ENCODE measurements at regions not wholly inside any gene's neighbourhood (a gene's known extent, or its start where the extent isn't known, plus 50 kb on each side); places are given as distances from the start of the nearest gene placed in this dataset.

DNA sequence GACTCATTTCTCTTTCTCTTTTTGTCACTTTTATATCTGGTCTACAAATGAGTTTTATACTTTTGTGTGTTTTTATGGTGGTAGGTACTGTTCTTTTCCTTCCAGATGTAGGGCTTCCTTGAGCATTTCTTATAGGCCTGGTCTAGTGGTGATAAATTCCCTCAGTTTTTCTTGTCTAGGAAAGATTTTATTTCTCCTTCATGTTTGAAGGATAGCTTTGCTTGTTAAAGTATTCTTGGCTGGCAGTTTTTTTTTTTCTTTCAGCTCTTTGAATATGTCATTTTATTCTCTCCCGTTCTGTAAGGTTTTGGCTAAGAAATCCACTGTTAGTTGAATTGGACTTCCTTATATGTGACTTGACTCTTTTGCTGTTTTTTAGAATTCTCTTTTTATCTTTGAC lies 292.7 kb downstream of the RPS24 start:
- peaks cover 22% of the 10 kb centered on the region for H3K36me3 Mint-ChIP-seq (ENCODE audit: unreplicated experiment)
- no peak overlapping the region for H3K27ac Mint-ChIP-seq (ENCODE audit: unreplicated experiment)
- TF ChIP-seq, protein P1, sequence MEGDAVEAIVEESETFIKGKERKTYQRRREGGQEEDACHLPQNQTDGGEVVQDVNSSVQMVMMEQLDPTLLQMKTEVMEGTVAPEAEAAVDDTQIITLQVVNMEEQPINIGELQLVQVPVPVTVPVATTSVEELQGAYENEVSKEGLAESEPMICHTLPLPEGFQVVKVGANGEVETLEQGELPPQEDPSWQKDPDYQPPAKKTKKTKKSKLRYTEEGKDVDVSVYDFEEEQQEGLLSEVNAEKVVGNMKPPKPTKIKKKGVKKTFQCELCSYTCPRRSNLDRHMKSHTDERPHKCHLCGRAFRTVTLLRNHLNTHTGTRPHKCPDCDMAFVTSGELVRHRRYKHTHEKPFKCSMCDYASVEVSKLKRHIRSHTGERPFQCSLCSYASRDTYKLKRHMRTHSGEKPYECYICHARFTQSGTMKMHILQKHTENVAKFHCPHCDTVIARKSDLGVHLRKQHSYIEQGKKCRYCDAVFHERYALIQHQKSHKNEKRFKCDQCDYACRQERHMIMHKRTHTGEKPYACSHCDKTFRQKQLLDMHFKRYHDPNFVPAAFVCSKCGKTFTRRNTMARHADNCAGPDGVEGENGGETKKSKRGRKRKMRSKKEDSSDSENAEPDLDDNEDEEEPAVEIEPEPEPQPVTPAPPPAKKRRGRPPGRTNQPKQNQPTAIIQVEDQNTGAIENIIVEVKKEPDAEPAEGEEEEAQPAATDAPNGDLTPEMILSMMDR (IDR thresholded peaks at IDR 0.05; ENCODE audit: partially characterized antibody, unreplicated experiment) = no peak
- H3K27me3 Mint-ChIP-seq (ENCODE audit: unreplicated experiment) = peaks cover 7% of the 10 kb centered on the region
- DNase-seq = no peak
- H3K9me3 Mint-ChIP-seq (ENCODE audit: unreplicated experiment) = peaks cover 10% of the 10 kb centered on the region
- no peaks in the 10 kb centered on the region for H3K4me1 Mint-ChIP-seq (ENCODE audit: low read depth, unreplicated experiment)
- H3K4me3 Mint-ChIP-seq (ENCODE audit: unreplicated experiment) = no peak overlapping the region

DNA sequence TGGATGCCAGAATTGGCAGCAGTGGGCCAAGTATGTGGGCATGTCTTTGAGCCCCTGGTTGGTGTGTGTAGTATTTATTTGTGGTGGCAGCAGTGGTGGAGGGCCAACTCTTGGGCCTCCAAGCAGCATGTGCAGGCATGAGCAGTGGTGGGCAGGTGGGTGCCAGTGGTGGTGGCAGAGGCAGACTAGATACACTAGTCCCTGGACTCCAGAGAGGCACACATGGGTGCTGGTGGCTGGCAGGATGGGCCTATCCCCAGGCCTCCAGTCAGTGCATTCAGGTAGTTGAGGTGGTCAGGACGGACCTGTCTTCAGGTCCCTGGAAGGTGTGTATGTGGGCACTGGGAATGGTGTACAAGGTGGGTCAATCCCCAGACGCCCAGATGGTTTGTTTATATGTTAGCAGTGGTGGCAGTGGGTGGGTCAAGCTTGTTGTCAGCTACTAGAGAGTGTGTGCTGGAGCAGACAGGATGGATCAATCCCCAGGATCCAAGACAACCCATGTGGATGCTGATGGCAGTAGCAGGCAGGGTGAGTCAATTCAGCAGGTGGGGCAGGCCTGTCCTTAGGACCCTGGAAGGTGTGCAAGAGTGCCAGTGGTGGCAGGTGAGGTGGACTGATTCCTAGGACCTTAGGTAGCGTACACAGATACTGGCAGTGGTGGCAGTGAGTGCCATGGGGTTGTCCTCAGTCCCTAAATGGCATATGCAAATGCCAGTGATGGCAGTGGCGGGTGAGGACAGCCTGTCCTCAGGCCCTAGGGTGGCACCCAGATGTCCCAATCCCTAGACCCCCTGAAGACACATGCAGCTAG lies 294.3 kb downstream of the RPS24 start:
- Mint-ChIP-seq H3K4me1 (ENCODE audit: low read depth, unreplicated experiment) (no peaks in the 10 kb centered on the region), H3K4me3 (ENCODE audit: unreplicated experiment) (no peak overlapping the region), H3K27ac (ENCODE audit: unreplicated experiment) (peak overlapping the region; percentile 49), H3K9me3 (ENCODE audit: unreplicated experiment) (peaks cover 10% of the 10 kb centered on the region), H3K27me3 (ENCODE audit: unreplicated experiment) (peaks cover 7% of the 10 kb centered on the region), H3K36me3 (ENCODE audit: unreplicated experiment) (peaks cover 22% of the 10 kb centered on the region)
- TF ChIP-seq, protein P1 (IDR thresholded peaks at IDR 0.05; ENCODE audit: partially characterized antibody, unreplicated experiment) = no peak
- DNase-seq = no peak

DNA sequence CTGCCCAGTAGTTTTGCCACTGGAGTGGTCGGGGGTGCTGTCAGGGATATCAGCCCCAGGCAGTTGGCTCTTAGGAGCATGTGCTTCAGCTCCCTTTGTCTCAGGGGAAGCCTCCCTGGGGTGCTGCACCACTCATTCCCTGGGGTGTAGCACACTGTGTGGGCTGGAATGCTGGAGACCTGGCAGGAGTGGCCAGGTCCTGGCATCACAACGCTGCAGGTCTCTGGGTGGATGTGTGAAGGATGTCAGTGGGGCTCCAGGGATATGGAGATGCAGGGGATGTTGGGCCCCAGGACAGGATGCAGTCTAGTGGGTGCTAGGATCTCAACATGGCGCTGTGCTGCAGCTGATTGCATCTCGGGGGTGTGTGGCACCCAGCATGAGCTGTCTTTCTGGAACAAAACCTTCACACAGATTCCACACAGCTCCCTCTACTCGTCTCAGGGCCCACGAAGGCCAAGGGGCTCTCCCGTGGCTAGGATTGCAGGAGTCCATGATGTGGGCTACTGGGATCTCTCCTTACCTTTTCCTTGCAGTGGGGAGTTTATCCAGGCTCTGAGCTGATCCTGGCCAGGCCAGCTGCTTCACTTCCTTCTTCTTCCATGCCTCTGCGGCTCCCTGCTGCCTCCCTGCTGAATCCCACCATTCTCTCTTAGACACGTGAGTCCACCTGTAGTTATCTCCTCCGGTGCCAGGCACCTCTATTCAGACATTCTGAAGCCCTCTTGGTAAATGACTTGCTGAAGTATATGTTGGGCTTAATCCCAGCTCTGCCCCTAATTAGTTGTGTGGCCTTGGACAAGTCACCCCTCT lies 295.1 kb downstream of the RPS24 start:
- Mint-ChIP-seq H3K4me3 (ENCODE audit: unreplicated experiment) (no peak overlapping the region), H3K9me3 (ENCODE audit: unreplicated experiment) (peaks cover 10% of the 10 kb centered on the region), H3K27ac (ENCODE audit: unreplicated experiment) (no peak overlapping the region), H3K27me3 (ENCODE audit: unreplicated experiment) (peaks cover 11% of the 10 kb centered on the region), H3K4me1 (ENCODE audit: low read depth, unreplicated experiment) (no peaks in the 10 kb centered on the region), H3K36me3 (ENCODE audit: unreplicated experiment) (peaks cover 26% of the 10 kb centered on the region)
- DNase-seq = no peak
- TF ChIP-seq, protein P1 (IDR thresholded peaks at IDR 0.05; ENCODE audit: partially characterized antibody, unreplicated experiment) = no peak

DNA sequence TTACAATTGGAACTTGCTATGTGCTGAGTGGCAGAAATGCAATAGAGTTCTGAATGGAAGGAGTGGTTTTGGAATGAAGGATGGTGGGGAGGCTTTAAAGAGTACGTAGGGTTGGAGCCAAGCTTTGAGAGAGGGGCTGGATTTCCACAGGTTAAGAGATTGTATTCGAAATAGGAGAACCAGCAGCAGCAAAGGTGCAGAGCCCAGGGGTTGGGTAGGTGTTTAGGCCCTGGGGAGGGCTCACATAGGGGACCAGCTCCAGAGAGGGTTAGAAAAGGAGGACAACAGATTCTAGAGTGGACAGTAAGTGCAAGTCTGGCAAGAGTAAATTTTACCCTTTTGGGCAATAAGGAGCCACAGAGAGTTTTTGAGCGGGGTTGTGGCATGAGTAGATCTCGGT lies 297.2 kb downstream of the RPS24 start:
- Mint-ChIP-seq H3K9me3 (ENCODE audit: unreplicated experiment) (peaks cover 10% of the 10 kb centered on the region), H3K4me1 (ENCODE audit: low read depth, unreplicated experiment) (peaks cover 2% of the 10 kb centered on the region), H3K36me3 (ENCODE audit: unreplicated experiment) (peaks cover 26% of the 10 kb centered on the region), H3K27me3 (ENCODE audit: unreplicated experiment) (peaks cover 11% of the 10 kb centered on the region), H3K27ac (ENCODE audit: unreplicated experiment) (no peak overlapping the region), H3K4me3 (ENCODE audit: unreplicated experiment) (no peak overlapping the region)
- no peak for DNase-seq
- TF ChIP-seq, protein P1 (IDR thresholded peaks at IDR 0.05; ENCODE audit: partially characterized antibody, unreplicated experiment) = no peak
